ENCODE measurements at regions not wholly inside any gene's neighbourhood (a gene's known extent, or its start where the extent isn't known, plus 50 kb on each side); places are given as distances from the start of the nearest gene placed in this dataset.

DNA sequence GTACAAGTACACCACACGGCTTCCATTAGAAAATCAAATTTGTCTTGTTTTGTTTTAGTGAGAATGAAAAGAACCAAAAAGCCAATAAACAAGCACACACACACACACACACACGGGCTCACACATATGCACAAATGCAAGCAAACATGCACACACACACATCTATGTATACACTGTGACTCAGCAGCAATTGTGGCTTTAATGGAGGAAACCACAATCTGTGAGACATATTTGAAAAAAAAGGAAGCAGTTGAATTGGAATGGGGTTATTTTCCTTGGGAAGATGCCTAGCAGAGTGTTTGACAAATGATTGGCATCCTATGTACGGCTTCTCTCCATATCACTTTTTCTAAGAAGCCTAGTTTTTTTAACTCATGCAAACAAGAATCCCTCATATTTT lies 201.1 kb upstream of the ARRDC4 start:
- Histone ChIP-seq H3K36me3 (ENCODE audit: control insufficient read depth in 1 of 2, insufficient read depth in 2 of 2, low read length in 2 of 2) (no peaks in the 10 kb centered on the region), H3K27ac (ENCODE audit: low read length) (no peak overlapping the region), H3K27me3 (ENCODE audit: low read depth, low read length) (no peaks in the 10 kb centered on the region), H3K4me3 (ENCODE audit: low read depth in 1 of 2, low read length in 2 of 2) (no peak overlapping the region), H3K4me1 (ENCODE audit: control insufficient read depth in 1 of 2, insufficient read depth in 2 of 2, low read length in 2 of 2) (peaks cover 0 to 3% of the 10 kb centered on the region in 2 donors), H3K9me3 (ENCODE audit: control insufficient read depth in 1 of 2, low read length in 2 of 2) (no peaks in the 10 kb centered on the region)

GRCh38 chr15:97761110-97761509 lies 199.4 kb upstream of the ARRDC4 start:
- no peak overlapping the region for H3K27ac ChIP-seq (ENCODE audit: low read length)
- H3K27me3 ChIP-seq (ENCODE audit: low read depth, low read length): no peaks in the 10 kb centered on the region
- no peak overlapping the region for H3K4me3 ChIP-seq (ENCODE audit: low read depth in 1 of 2, low read length in 2 of 2)
- H3K36me3 ChIP-seq (ENCODE audit: control insufficient read depth in 1 of 2, insufficient read depth in 2 of 2, low read length in 2 of 2): no peaks in the 10 kb centered on the region
- H3K9me3 ChIP-seq (ENCODE audit: control insufficient read depth in 1 of 2, low read length in 2 of 2): no peaks in the 10 kb centered on the region
- H3K4me1 ChIP-seq (ENCODE audit: control insufficient read depth in 1 of 2, insufficient read depth in 2 of 2, low read length in 2 of 2): peaks cover 0 to 3% of the 10 kb centered on the region in 2 donors

- no peak overlapping the region for H3K4me3 ChIP-seq (ENCODE audit: low read depth in 1 of 2, low read length in 2 of 2)
- no peaks in the 10 kb centered on the region for H3K27me3 ChIP-seq (ENCODE audit: low read depth, low read length)
- no peaks in the 10 kb centered on the region for H3K36me3 ChIP-seq (ENCODE audit: control insufficient read depth in 1 of 2, insufficient read depth in 2 of 2, low read length in 2 of 2)
- no peak overlapping the region for H3K27ac ChIP-seq (ENCODE audit: low read length)
- H3K9me3 ChIP-seq (ENCODE audit: control insufficient read depth in 1 of 2, low read length in 2 of 2): no peaks in the 10 kb centered on the region
- H3K4me1 ChIP-seq (ENCODE audit: control insufficient read depth in 1 of 2, insufficient read depth in 2 of 2, low read length in 2 of 2): no peaks in the 10 kb centered on the region
Observed at GRCh38 chr15:97783240-97783639, 177.3 kb upstream of the ARRDC4 start.

GRCh38 chr15:97786741-97787140 lies 173.8 kb upstream of the ARRDC4 start:
- H3K4me3 ChIP-seq (ENCODE audit: low read depth in 1 of 2, low read length in 2 of 2): no peak overlapping the region

DNA sequence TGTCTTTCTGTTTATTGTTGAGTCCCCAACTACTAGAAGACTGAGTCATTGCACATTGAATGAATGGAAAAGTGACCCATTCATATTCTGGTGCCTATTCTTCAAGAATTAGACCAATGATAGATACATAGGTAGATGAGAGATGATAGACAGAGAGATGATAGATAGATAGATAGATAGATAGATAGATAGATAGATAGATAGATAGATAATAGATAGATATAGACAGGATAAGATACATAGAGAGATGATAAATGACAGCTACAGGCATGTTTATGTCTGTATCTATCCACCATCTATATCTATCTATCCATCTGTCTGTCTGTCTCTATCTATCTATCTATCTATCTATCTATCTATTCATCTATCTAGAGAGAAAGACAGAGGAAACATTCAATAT lies 170.3 kb upstream of the ARRDC4 start:
- Histone ChIP-seq H3K4me3 (ENCODE audit: low read depth in 1 of 2, low read length in 2 of 2) (no peak overlapping the region), H3K27me3 (ENCODE audit: low read depth, low read length) (no peaks in the 10 kb centered on the region), H3K9me3 (ENCODE audit: control insufficient read depth in 1 of 2, low read length in 2 of 2) (no peaks in the 10 kb centered on the region), H3K27ac (ENCODE audit: low read length) (no peak overlapping the region), H3K4me1 (ENCODE audit: control insufficient read depth in 1 of 2, insufficient read depth in 2 of 2, low read length in 2 of 2) (no peaks in the 10 kb centered on the region), H3K36me3 (ENCODE audit: control insufficient read depth in 1 of 2, insufficient read depth in 2 of 2, low read length in 2 of 2) (no peaks in the 10 kb centered on the region)

More at GRCh38 chr15:97786741-97787140, 173.8 kb upstream of the ARRDC4 start:
- Histone ChIP-seq H3K27ac (ENCODE audit: low read length) (peak overlapping the region; percentile 70), H3K4me1 (ENCODE audit: control insufficient read depth in 1 of 2, insufficient read depth in 2 of 2, low read length in 2 of 2) (no peaks in the 10 kb centered on the region), H3K9me3 (ENCODE audit: control insufficient read depth in 1 of 2, low read length in 2 of 2) (no peaks in the 10 kb centered on the region), H3K36me3 (ENCODE audit: control insufficient read depth in 1 of 2, insufficient read depth in 2 of 2, low read length in 2 of 2) (no peaks in the 10 kb centered on the region), H3K27me3 (ENCODE audit: low read depth, low read length) (no peaks in the 10 kb centered on the region)

GRCh38 chr15:97791824-97792792 lies 168.4 kb upstream of the ARRDC4 start:
- Histone ChIP-seq H3K4me1 (ENCODE audit: control insufficient read depth in 1 of 2, insufficient read depth in 2 of 2, low read length in 2 of 2) (no peaks in the 10 kb centered on the region), H3K27ac (ENCODE audit: low read length) (peak overlapping the region; percentile 41)

GRCh38 chr15:97804950-97805349 lies 155.6 kb upstream of the ARRDC4 start:
- Histone ChIP-seq H3K4me3 (ENCODE audit: low read depth in 1 of 2, low read length in 2 of 2) (no peak overlapping the region), H3K4me1 (ENCODE audit: control insufficient read depth in 1 of 2, insufficient read depth in 2 of 2, low read length in 2 of 2) (no peaks in the 10 kb centered on the region)

More at GRCh38 chr15:97791824-97792792, 168.4 kb upstream of the ARRDC4 start:
- no peaks in the 10 kb centered on the region for H3K36me3 ChIP-seq (ENCODE audit: control insufficient read depth in 1 of 2, insufficient read depth in 2 of 2, low read length in 2 of 2)
- no peaks in the 10 kb centered on the region for H3K9me3 ChIP-seq (ENCODE audit: control insufficient read depth in 1 of 2, low read length in 2 of 2)
- no peaks in the 10 kb centered on the region for H3K27me3 ChIP-seq (ENCODE audit: low read depth, low read length)
- H3K4me3 ChIP-seq (ENCODE audit: low read depth in 1 of 2, low read length in 2 of 2): peak overlapping the region in 1 of 2 donors; percentile 12

GRCh38 chr15:97806766-97807165 lies 153.7 kb upstream of the ARRDC4 start:
- Histone ChIP-seq H3K36me3 (ENCODE audit: control insufficient read depth in 1 of 2, insufficient read depth in 2 of 2, low read length in 2 of 2) (no peaks in the 10 kb centered on the region), H3K27me3 (ENCODE audit: low read depth, low read length) (no peaks in the 10 kb centered on the region), H3K4me3 (ENCODE audit: low read depth in 1 of 2, low read length in 2 of 2) (no peak overlapping the region), H3K4me1 (ENCODE audit: control insufficient read depth in 1 of 2, insufficient read depth in 2 of 2, low read length in 2 of 2) (no peaks in the 10 kb centered on the region), H3K27ac (ENCODE audit: low read length) (no peak overlapping the region), H3K9me3 (ENCODE audit: control insufficient read depth in 1 of 2, low read length in 2 of 2) (peaks cover 0 to 10% of the 10 kb centered on the region in 2 donors)

More at GRCh38 chr15:97804950-97805349, 155.6 kb upstream of the ARRDC4 start:
- H3K9me3 ChIP-seq (ENCODE audit: control insufficient read depth in 1 of 2, low read length in 2 of 2): peaks cover 0 to 4% of the 10 kb centered on the region in 2 donors
- no peak overlapping the region for H3K27ac ChIP-seq (ENCODE audit: low read length)
- H3K36me3 ChIP-seq (ENCODE audit: control insufficient read depth in 1 of 2, insufficient read depth in 2 of 2, low read length in 2 of 2): no peaks in the 10 kb centered on the region
- no peaks in the 10 kb centered on the region for H3K27me3 ChIP-seq (ENCODE audit: low read depth, low read length)

DNA sequence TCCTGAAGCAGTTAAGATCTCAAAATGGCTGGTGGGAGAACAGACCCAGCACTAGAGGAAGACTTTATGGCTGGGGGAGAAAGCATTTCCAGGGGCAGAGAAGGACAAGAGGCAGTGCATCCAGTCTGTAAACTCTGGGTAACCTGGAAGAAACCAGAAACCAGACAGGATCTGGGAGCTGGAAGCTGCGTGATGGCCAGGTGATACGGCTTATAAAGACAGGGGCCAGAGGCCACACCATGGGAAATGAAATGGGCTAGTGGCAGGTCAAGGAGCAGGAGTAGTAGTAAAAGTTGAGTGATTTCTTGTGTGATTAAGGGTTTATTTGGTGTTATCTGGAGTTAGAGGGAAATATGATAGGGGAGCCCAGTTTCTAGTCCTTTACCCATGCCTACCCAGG lies 144.7 kb upstream of the ARRDC4 start:
- Histone ChIP-seq H3K4me1 (ENCODE audit: control insufficient read depth in 1 of 2, insufficient read depth in 2 of 2, low read length in 2 of 2) (no peaks in the 10 kb centered on the region), H3K4me3 (ENCODE audit: low read depth in 1 of 2, low read length in 2 of 2) (no peak overlapping the region), H3K36me3 (ENCODE audit: control insufficient read depth in 1 of 2, insufficient read depth in 2 of 2, low read length in 2 of 2) (no peaks in the 10 kb centered on the region), H3K9me3 (ENCODE audit: control insufficient read depth in 1 of 2, low read length in 2 of 2) (peaks cover 0 to 9% of the 10 kb centered on the region in 2 donors), H3K27me3 (ENCODE audit: low read depth, low read length) (no peaks in the 10 kb centered on the region), H3K27ac (ENCODE audit: low read length) (no peak overlapping the region)

GRCh38 chr15:97817276-97817890 lies 143.1 kb upstream of the ARRDC4 start:
- Histone ChIP-seq H3K4me1 (ENCODE audit: control insufficient read depth in 1 of 2, insufficient read depth in 2 of 2, low read length in 2 of 2) (no peaks in the 10 kb centered on the region), H3K36me3 (ENCODE audit: control insufficient read depth in 1 of 2, insufficient read depth in 2 of 2, low read length in 2 of 2) (no peaks in the 10 kb centered on the region), H3K9me3 (ENCODE audit: control insufficient read depth in 1 of 2, low read length in 2 of 2) (peaks cover 0 to 4% of the 10 kb centered on the region in 2 donors)

DNA sequence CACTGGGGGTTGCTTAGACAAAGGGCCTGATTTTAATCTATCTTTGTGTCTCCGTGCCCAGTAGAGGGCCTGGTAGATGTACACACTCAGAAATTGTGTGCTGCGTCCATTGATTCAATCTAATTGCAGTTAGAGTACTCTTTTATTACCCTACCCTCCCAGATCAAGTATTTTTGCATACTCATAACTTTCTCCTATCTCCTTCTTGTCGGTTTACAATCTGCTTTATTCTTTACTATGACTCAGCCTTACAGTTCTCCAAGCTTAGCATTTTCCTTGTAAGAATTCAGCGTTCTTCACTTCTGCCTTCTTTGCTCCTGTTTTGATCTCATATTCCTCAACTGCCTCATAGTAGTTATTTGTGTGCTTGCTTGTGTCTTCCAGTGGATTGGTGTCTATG lies 124.5 kb upstream of the ARRDC4 start:
- Histone ChIP-seq H3K4me3 (ENCODE audit: low read depth in 1 of 2, low read length in 2 of 2) (no peak overlapping the region), H3K9me3 (ENCODE audit: control insufficient read depth in 1 of 2, low read length in 2 of 2) (peaks cover 0 to 8% of the 10 kb centered on the region in 2 donors), H3K27me3 (ENCODE audit: low read depth, low read length) (no peaks in the 10 kb centered on the region), H3K36me3 (ENCODE audit: control insufficient read depth in 1 of 2, insufficient read depth in 2 of 2, low read length in 2 of 2) (no peaks in the 10 kb centered on the region), H3K27ac (ENCODE audit: low read length) (no peak overlapping the region), H3K4me1 (ENCODE audit: control insufficient read depth in 1 of 2, insufficient read depth in 2 of 2, low read length in 2 of 2) (no peaks in the 10 kb centered on the region)

More at GRCh38 chr15:97817276-97817890, 143.1 kb upstream of the ARRDC4 start:
- Histone ChIP-seq H3K27me3 (ENCODE audit: low read depth, low read length) (no peaks in the 10 kb centered on the region), H3K27ac (ENCODE audit: low read length) (no peak overlapping the region), H3K4me3 (ENCODE audit: low read depth in 1 of 2, low read length in 2 of 2) (no peak overlapping the region)
